GM18861 (cell line): ENCODE measurements at regions not wholly inside any gene's neighbourhood (a gene's known extent, or its start where the extent isn't known, plus 50 kb on each side); places are given as distances from the start of the nearest gene placed in this dataset.

Experiments used
- ATAC-seq: cut with Tn5 transposase; IDR thresholded peaks from one replicate; pipeline ENCODE4 v1.9.1; 2021; ENCODE audit not compliant: unreplicated experiment

- no peak for ATAC-seq
These were observed 174.7 kb downstream of the LPIN1 start for GRCh38 chr2:11920993-11921583.

GRCh38 chr2:11922294-11922693 lies 175.9 kb downstream of the LPIN1 start:
- no peak for ATAC-seq

DNA sequence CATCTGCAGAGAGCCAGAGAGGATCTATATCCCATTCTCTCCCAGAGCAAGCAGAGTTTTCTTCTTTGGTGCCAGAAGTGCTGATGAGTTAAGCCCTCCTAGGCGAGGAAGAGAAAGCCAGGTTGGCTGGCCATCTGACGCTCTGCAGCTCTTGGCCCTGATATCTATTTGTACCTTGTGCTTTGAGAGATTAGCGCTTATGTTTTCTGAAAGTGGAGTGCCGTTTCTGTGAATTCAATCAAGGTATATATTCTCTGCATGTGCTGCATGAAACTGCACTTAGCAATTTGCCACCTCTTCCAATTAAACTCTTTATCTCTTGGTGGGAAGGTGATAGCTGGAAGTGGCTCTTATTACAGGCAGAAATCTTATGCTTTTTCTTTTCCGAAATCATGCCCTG lies 177.5 kb downstream of the LPIN1 start:
- ATAC-seq = no peak

GRCh38 chr2:11925295-11926066 lies 179.0 kb downstream of the LPIN1 start:
- no peak for ATAC-seq

GRCh38 chr2:11930211-11930761 lies 183.9 kb downstream of the LPIN1 start:
- ATAC-seq = no peak

DNA sequence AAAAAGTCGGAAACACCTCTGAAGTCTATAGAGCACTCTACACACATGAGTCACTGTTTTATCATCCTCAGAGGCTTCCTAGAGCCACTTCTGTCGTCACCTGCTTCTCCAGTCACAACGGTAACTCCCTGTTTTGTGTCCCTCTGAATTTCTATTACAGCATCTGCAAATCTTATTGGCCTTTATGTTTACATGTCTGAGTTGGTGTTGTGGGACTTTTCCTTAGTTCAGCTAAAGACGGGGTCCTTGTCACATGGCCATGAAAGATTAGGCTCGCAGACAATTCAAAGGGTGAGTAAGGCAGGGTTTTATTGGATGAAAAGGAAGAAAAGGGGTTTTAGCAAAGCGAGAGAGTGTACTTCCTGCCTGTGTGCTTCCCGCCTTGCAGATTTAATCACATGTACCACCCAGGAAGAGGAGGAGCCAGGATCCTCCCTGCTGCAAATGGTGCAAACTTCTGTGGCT lies 185.6 kb downstream of the LPIN1 start:
- ATAC-seq = no peak

DNA sequence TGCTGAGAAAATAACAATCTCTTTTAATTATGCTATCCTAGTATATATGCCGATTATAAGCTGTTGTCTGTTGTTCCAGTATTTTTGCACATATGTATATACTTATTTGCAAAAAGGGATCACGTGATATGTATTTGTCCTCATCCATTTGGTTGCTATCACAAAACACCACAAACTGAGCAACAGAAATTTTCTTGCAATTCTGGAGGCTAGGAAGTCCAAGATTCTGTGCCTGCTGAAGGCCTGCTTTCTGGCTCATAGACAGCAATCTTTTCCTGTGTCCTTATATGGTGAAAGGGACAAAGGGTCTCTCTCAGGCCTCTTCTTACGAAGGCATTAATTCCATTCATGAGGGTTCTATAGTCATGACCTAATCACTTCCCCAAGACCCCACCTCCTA lies 186.5 kb downstream of the LPIN1 start:
- ATAC-seq = no peak

- ATAC-seq = peak; percentile 81
These were observed 187.4 kb downstream of the LPIN1 start for GRCh38 chr2:11933854-11934253.

DNA sequence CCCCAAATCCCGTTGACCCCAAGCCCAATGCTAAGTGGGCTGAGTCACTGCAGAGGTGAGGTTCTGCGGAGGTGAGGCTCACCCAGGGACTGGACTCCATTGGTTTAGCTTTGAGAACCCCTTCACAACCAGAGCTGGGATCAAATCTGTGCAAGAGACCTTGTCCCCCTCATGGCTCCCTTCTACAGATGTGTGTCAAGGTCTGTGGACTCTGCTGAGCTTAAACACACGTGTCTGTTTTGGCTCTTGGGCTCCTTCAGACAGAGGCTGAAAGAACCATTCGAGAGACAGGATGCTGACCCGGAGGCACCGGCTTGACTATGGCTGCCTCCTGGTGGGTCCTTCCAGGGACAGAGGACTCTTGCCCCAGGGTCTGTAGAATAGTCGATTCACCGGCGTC lies 190.3 kb downstream of the LPIN1 start:
- no peak for ATAC-seq

- ATAC-seq = no peak
These were observed 191.8 kb downstream of the LPIN1 start for GRCh38 chr2:11938196-11938595.

DNA sequence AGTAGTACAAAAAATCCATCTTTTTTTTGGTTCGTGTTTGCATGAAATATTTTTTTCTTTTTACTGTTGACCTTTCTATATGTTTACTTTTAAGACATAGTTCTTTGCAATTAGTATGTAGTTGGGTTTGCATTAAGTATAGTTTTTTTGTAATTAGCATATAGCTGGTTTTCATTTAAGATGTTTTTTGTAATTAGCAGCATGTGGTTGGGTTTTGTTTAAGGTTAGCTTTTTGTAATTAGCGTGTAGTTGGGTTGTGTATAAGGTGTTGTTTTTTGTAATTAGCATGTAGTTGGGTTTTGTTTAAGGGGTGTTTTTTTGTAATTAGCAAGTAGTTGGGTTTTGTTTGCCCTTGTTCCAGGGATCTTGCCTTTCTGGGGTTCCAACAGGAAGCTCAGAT lies 193.1 kb downstream of the LPIN1 start:
- no peak for ATAC-seq

DNA sequence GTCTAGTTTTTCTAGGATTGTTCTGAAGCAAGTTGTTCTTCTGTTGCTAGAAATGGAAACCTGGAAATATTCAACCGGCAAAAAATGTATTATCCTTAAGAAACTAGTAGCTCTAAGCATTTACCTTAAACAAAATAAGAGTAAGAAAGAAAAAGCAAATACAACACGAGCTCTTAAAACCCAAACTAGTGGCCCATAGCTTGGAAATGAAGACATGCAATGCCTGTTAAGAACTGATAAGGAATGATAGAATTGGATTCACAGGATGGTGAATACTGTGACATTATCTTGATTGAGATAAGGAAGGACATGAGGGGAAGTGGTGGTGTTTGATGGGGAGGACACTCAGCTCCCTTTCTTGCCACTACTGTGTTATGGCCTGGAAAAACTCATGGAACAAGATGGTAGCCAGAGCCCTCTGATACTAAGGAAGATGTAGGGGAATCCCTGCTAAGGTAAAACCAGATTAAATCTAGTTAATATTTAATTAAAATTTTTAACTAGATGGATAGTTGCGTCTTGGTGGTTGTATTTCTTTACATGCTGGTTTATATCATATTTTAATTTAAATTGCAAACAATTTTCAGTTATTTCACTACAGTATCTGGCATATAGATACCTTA lies 193.8 kb downstream of the LPIN1 start:
- ATAC-seq = no peak

- no peak for ATAC-seq
These were observed 194.4 kb downstream of the LPIN1 start for GRCh38 chr2:11940799-11941198.

- ATAC-seq = no peak
These were observed 195.1 kb downstream of the LPIN1 start for GRCh38 chr2:11941201-11942177.

DNA sequence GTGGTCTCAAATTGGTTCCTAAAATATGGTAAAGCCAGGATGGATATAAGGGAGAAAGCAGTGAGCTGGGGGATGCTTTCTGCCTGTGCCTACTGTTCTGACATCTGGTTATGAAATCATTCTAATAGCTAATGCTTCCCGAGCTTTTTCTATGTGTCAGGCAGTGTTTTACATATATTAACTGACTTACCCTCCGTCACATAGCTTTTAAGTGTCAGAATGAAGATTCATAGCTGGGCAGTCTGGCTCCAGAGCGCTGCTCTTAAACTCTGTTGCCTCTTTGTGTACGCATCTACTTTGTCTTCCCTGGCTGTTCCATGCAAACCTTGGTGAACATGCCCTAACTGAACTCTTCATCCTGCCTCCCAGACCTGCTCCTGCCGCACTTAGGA lies 195.7 kb downstream of the LPIN1 start:
- no peak for ATAC-seq

- ATAC-seq = no peak
These were observed 197.9 kb downstream of the LPIN1 start for GRCh38 chr2:11944311-11944710.

DNA sequence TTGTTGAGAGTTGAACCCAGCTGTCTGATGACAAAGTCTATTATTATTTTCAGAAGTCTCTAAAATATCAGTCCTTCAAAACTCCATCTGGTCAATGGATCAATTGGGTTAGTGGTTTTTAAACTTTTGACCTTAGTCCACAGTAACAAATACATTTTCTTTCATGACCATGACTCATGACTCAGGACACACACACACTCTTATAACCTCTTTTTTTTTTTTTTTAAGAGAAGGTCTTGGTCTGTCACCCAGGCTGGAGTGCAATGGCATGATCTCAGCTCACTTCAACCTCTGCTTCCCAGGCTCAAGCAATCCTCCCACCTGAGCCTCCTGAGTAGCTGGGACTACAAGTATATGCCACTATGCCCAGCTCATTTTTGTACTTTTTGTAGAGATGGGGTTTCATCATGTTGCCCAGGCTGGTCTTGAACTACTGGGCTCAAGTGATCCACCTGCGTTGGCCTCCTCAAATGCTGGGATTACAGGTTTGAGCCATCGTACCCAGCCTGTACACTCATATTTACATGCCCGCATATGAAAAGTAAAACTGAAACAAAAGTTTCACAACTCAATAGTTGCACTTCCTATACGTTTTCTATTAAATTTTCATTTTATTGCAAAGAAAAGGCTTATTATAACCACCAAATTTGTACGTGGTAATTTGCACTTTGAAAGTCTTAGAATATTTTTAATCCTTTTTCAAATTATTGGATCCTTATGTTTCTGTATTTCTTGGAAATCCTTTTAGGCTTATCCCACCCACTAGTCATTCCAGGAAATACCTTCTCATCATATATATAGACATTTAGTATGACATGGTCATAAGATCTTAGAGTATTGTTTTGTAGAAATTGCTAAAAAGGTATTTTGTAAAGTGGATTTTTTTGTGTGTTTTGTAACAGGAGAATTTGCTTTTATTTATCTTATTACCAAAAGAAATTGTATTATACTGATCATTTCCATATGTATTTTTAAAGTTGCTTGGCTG lies 199.0 kb downstream of the LPIN1 start:
- peak; percentile 89 for ATAC-seq

DNA sequence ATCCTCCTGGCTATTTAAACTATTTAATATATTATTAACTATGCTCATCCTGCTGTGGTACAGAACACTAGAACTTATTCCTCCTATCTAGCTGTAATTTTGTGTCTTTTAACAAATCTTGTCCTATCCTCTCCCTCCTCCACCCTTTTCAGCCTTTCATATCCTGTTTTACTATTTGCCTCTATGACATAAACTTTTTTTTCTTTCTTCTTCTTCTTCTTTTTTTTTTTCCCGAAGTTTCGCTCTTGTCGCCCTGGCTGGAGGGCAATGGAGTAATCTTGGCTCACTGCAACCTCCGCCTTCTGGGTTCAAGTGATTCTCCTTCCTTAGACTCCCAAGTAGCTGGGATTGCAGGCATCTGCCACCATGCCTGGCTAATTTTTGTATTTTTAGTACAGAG lies 201.5 kb downstream of the LPIN1 start:
- no peak for ATAC-seq

GRCh38 chr2:11949732-11950523 lies 203.5 kb downstream of the LPIN1 start:
- no peak for ATAC-seq
